Subcutaneous abdominal adipose tissue (tissue), 5 donors: ENCODE measurements at regions not wholly inside any gene's neighbourhood (a gene's known extent, or its start where the extent isn't known, plus 50 kb on each side); places are given as distances from the start of the nearest gene placed in this dataset.
A peak's percentile ranks its signal among the peaks of the same experiment; 100 is the strongest.

Experiments
- H3K27ac ChIP-seq: one replicate; pipeline ENCODE4 v1.7.0; 2013; ENCODE audit warnings: low read depth, mild to moderate bottlenecking, inconsistent platforms, low read length, moderate library complexity
- H3K27me3 ChIP-seq, 5 donors: one replicate each; pipeline ENCODE4 v1.7.0; 2013; ENCODE audit warnings: low read length in 5 of 5, inconsistent platforms in 1 of 5; ENCODE audit not compliant: control insufficient read depth in 5 of 5, insufficient read depth in 4 of 5
- H3K36me3 ChIP-seq, 5 donors: one replicate each; pipeline ENCODE4 v1.7.0; 2013; ENCODE audit warnings: low read length in 5 of 5; ENCODE audit not compliant: control insufficient read depth in 5 of 5, insufficient read depth in 5 of 5
- H3K4me1 ChIP-seq, 5 donors: one replicate each; pipeline ENCODE4 v1.7.0; 2013; ENCODE audit warnings: low read length in 5 of 5, mild to moderate bottlenecking in 3 of 5, moderate library complexity in 1 of 5; ENCODE audit not compliant: control insufficient read depth in 5 of 5, insufficient read depth in 5 of 5
- H3K4me3 ChIP-seq, 5 donors: one replicate each; pipeline ENCODE4 v1.7.0; 2013; ENCODE audit warnings: low read length in 5 of 5, low read depth in 1 of 5
- H3K9ac ChIP-seq, 5 donors: one replicate each; pipeline ENCODE4 v1.7.0; 2013; ENCODE audit warnings: low read length in 5 of 5, mild to moderate bottlenecking in 4 of 5, moderate library complexity in 3 of 5
- H3K9me3 ChIP-seq, 5 donors: one replicate each; pipeline ENCODE4 v1.7.0; 2013; ENCODE audit warnings: low read length in 5 of 5; ENCODE audit not compliant: control insufficient read depth in 5 of 5
- donor health status: healthy.
- donor health status: healthy.
- donor health status: healthy.
- donor health status: healthy.
- donor health status: healthy.

DNA sequence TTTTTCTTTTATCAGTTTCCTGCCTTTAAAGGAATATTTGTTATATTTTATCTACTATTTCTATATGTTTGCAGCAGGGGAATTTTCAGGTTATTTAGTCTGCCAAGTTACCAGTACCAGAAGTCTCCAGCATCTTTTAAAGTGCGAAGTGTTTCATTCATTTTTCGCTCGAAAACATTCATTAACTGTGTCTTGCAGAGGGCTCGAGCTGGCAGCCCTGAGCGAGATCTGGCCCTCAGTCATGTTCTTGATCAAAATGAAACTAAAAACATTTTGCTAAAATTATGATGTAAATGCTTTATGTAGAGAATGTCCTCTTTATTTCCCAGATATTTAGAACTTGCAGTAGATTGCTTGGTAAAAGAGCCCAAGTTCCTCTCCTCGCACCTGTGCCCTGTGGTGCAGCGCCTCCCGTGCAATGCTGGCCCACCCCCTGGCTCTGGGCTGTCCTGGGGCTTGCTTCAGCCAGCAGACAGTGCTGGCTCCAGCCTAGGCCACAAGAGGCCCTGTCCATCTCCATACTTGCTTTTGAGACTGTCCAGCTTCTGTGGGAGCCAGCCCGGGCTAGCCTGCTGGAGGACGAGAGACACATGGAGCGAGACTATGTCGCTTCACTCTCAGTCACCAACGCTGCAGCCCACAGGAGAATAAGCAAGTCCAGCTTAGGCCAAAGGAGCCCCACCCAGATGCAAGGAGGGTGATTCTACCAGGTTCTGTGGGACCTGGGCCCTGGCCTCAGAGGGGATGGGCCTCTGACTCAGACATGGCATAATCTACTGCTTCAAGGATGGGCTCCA, 71.9 kb upstream of the PRR23E start:
- Histone ChIP-seq H3K4me1 (peaks cover 0 to 13% (median 5%) of the 10 kb centered on the region in 5 donors), H3K9me3 (no peaks in the 10 kb centered on the region), H3K27ac (no peak overlapping the region), H3K27me3 (peaks cover 0 to 3% (median 0%) of the 10 kb centered on the region in 5 donors), H3K4me3 (peak overlapping the region in 2 of 5 donors; percentile 14 to 17), H3K9ac (peak overlapping the region in 1 of 5 donors; percentile 13), H3K36me3 (no peaks in the 10 kb centered on the region)

DNA sequence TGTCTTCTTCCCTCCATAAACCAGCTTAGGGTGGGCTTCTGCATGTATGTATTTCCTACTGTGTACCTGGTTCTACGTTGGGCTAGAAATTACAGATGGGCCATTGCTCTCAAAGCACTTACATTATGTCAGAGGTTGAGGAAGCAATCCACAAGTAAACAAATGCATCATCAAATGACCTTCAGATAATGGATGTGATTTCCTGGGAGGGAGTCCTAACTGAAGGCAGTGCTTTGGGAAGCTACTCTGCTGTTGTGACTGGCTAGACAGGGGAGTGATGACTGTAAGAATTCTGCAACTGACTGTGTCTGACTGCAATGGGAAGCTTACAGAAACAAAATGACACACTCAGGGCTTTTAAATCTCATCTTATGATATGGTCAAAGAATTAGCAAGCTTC, 71.0 kb upstream of the PRR23E start:
- Histone ChIP-seq H3K36me3 (no peaks in the 10 kb centered on the region), H3K27ac (no peak overlapping the region), H3K4me1 (peaks cover 0 to 13% (median 5%) of the 10 kb centered on the region in 5 donors), H3K9ac (no peak overlapping the region), H3K27me3 (peaks cover 0 to 3% (median 0%) of the 10 kb centered on the region in 5 donors), H3K4me3 (no peak overlapping the region), H3K9me3 (no peaks in the 10 kb centered on the region)

DNA sequence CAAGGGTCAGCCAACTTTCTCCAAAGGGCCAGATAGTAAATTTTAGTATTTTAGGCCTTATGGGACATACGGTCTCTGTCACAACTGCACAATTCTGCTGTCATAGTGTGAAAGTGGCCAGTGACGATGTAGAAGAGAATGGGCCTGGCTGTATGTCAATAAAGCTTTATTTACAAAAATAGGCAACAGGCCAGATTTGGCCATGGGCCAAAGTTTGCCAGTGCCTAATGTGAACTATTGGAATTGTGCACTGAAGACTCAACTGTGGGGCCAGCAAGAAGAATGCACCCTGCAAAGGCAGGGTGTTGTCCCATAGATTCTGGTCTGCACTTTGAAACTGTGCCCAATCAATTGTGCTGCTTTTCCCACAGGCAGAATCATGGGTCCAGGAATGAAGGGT, 69.4 kb upstream of the PRR23E start:
- no peak overlapping the region for H3K4me3 ChIP-seq
- no peaks in the 10 kb centered on the region for H3K9me3 ChIP-seq
- H3K36me3 ChIP-seq, result no peaks in the 10 kb centered on the region
- no peak overlapping the region for H3K9ac ChIP-seq
- H3K27ac ChIP-seq, result no peak overlapping the region
- H3K27me3 ChIP-seq, result peaks cover 0 to 3% (median 0%) of the 10 kb centered on the region in 5 donors
- H3K4me1 ChIP-seq, result peaks cover 0 to 13% (median 5%) of the 10 kb centered on the region in 5 donors

DNA sequence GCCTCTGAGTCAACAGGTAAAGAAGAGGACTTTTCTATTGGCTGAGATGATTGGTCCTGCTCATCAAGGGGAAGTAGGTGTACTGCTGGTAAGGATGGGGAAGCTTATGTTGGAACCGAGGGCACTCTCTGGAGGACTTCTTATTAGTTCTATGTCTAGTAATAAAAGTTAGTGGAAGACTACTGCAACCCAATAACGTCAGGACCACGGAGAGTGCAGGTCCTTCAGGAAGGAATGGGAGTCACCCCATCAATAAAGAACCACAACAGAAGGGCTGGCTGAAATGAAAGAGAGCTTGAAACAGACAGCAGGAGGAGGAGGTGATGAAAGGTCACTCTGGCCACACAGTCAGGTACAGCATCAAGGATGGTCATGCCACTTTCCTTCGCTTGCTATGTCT, 68.8 kb upstream of the PRR23E start:
- H3K36me3 ChIP-seq, result no peaks in the 10 kb centered on the region
- H3K9me3 ChIP-seq, result no peaks in the 10 kb centered on the region
- no peak overlapping the region for H3K9ac ChIP-seq
- H3K4me3 ChIP-seq, result no peak overlapping the region
- H3K27me3 ChIP-seq, result peaks cover 0 to 3% (median 0%) of the 10 kb centered on the region in 5 donors
- H3K27ac ChIP-seq, result no peak overlapping the region
- peaks cover 0 to 8% (median 5%) of the 10 kb centered on the region in 5 donors for H3K4me1 ChIP-seq

DNA sequence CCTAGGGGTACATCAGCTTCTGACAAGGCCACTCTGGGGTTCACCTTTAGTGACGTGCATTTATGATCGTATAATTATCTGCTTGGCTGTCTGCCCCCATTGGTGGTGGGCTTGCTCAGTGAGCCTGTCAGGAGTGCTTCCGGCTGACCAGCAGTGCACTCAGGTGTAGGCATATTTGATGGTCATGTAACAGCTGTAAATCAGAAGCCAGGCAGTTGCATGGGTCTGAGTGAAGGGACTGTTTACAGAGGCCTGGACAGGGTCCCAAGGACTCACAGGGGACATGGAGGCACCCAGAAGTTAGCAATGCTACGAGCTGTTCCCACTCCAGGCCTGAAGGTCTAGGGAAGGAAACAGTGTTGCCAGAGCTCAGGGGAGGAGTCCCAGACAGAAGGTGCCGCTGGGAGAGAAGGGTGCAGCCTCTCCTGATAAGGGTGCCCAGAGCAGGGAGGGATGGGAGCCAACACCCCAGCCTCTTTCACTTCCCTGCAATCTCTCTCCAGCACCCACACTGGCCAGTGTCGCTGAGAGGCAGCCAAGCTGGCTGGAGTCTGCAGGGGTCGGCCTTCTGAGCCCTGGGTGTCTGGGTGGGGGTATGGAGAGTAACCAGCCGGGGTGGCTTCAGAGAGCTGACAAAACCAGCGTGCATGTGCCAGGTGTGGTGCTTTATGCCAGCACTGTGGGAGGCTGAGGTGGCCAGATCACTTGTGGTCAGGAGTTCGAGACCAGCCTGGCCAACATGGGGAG, 61.3 kb upstream of the PRR23E start:
- H3K27me3 ChIP-seq, result peaks cover 24 to 37% (median 30%) of the 10 kb centered on the region in 5 donors
- H3K9me3 ChIP-seq, result no peaks in the 10 kb centered on the region
- H3K4me3 ChIP-seq, result no peak overlapping the region
- no peak overlapping the region for H3K27ac ChIP-seq
- H3K36me3 ChIP-seq, result no peaks in the 10 kb centered on the region
- H3K9ac ChIP-seq, result no peak overlapping the region
- peaks cover 2 to 17% (median 13%) of the 10 kb centered on the region in 5 donors for H3K4me1 ChIP-seq

DNA sequence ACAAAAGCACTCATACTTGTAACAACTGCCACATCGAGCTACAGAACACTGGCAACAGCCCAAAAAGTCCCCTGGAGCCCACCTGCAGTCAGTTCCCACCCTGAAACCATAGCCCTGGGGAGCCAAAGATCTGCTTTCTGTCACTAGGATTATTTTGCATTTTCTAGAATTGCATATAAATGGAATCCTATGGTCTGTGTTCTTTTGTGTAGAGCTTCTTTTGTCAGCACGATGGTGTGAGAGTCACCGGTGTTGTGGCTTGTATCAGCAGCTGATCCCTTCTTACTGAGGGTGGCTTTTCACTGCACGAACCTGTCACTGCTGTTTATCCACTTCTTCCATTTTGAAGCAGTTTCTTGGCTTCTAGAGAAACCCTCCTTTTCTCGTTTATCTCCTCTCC, 60.1 kb upstream of the PRR23E start:
- Histone ChIP-seq H3K27me3 (peaks cover 24 to 41% (median 34%) of the 10 kb centered on the region in 5 donors), H3K4me3 (no peak overlapping the region), H3K9ac (no peak overlapping the region), H3K27ac (no peak overlapping the region), H3K36me3 (no peaks in the 10 kb centered on the region), H3K9me3 (no peaks in the 10 kb centered on the region), H3K4me1 (peaks cover 2 to 17% (median 13%) of the 10 kb centered on the region in 5 donors)

DNA sequence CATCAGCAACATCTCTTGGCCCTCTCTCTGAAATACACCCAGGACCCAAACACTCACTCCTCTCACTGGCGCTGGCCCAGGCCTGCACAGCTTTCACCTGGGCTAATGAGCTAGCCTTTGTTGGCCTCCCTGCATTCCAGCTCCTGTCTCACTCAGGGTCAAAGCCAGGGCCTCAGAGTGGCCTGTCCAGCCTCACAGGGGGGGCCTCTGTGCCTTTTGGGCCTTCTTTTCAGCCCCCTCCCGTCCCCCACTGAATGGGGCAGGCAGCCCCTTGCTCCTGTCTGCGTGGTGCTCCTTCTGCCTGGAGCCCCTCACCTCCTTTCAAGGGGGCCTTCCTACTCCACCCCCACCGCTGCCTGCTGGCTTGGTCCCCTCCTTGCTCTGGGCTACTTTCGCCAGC, 59.0 kb upstream of the PRR23E start:
- no peak overlapping the region for H3K9ac ChIP-seq
- peaks cover 24 to 41% (median 36%) of the 10 kb centered on the region in 5 donors for H3K27me3 ChIP-seq
- no peak overlapping the region for H3K27ac ChIP-seq
- peaks cover 2 to 17% (median 13%) of the 10 kb centered on the region in 5 donors for H3K4me1 ChIP-seq
- no peak overlapping the region for H3K4me3 ChIP-seq
- no peaks in the 10 kb centered on the region for H3K36me3 ChIP-seq
- no peaks in the 10 kb centered on the region for H3K9me3 ChIP-seq

DNA sequence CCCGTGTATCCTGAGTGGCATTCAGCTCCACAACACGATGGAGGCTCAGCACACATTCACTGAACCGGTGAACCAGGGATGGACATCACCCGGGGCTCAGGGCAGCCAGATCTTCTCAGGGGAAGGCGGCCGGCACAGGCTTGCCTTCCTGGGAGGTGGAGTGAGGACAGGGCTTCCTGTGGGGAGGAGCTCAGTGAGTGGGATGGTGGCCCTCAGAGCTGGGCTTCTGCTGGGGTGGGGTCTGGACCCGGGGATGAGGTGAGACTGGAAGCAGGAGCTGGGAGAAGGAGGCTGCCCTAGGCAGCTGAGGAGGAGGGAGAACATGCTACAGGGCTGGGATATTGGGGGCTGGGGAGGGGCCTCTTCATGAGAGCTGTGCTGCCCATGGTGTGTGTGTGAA, 58.5 kb upstream of the PRR23E start:
- H3K27ac ChIP-seq, result no peak overlapping the region
- H3K27me3 ChIP-seq, result peaks cover 24 to 41% (median 36%) of the 10 kb centered on the region in 5 donors
- no peak overlapping the region for H3K9ac ChIP-seq
- H3K4me3 ChIP-seq, result no peak overlapping the region
- H3K4me1 ChIP-seq, result peaks cover 2 to 17% (median 13%) of the 10 kb centered on the region in 5 donors
- H3K36me3 ChIP-seq, result no peaks in the 10 kb centered on the region
- H3K9me3 ChIP-seq, result no peaks in the 10 kb centered on the region

DNA sequence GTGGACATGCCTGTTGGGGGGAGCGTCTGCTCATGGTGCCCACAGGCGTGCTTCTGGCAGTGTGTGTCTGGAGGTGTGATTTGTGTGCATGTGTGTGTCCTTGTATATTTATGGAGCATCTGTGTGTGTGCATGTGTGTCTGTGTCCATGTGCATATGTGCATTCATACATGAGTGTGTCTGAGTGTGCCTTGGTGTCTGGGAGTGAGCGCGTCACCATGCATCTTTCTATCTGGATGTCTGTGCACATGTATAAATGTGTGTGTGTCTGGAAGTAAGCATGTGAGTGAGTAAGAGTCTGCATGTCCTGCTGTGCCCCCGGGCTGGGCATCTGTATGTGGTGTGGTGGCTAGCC, 58.1 kb upstream of the PRR23E start:
- Histone ChIP-seq H3K9ac (no peak overlapping the region), H3K4me1 (peaks cover 2 to 17% (median 13%) of the 10 kb centered on the region in 5 donors), H3K36me3 (no peaks in the 10 kb centered on the region), H3K4me3 (peak overlapping the region in 4 of 5 donors; percentile 23 to 55 (median 41)), H3K27me3 (peaks cover 24 to 42% (median 36%) of the 10 kb centered on the region in 5 donors), H3K27ac (no peak overlapping the region), H3K9me3 (no peaks in the 10 kb centered on the region)
